ENCODE measurements at regions not wholly inside any gene's neighbourhood (a gene's known extent, or its start where the extent isn't known, plus 50 kb on each side); places are given as distances from the start of the nearest gene placed in this dataset.

DNA sequence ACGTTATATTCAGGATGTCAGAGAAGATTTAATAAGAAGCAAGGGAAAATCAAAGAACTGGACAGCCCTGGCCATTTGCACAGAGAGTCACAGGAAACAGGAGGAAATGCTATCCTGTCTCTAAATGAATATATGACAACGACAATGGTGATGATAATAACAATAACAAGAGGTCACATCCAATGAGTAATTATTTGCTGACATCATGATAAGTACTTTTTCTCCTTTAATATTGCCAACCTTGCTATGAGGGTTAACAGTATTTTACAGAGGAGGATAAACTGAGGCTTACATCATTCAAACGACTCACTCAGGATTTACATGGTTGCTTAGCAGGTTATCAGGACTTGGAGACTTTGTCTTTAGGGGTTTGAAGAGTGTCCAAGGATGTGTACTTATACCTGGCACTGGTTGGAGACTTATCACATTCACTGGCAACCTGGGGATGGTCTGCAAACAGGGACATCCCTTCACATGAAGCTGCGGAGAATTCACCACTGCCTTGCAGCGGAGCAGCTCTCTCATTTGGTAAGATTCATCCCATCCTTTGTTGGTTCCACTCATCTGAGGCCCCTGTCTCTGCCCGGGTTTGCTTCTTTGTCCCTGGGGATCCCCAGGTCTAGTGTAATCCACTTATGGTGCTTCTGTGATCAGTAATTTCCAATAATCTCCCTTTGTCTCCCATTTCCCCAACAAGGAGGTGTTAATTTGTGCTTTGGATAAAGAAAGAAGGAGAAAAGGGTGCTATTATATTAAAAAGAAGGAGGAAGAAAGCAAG lies 637.8 kb downstream of the BCL11B start:
- DNase-seq (ENCODE audit: low read depth in 6 of 9, low spot score in 9 of 9) = no peak
- Histone ChIP-seq H3K27me3 (ENCODE audit: control insufficient read depth in 2 of 2, insufficient read depth in 1 of 2, low read length in 1 of 2) (no peaks in the 10 kb centered on the region), H3K4me3 (ENCODE audit: low read length in 2 of 2) (no peak overlapping the region), H3K9me3 (ENCODE audit: control insufficient read depth in 2 of 2, insufficient read depth in 1 of 2, low read length in 1 of 2) (no peaks in the 10 kb centered on the region), H3K27ac (ENCODE audit: low read depth in 1 of 2, low read length in 1 of 2) (no peak overlapping the region), H3K4me1 (ENCODE audit: control insufficient read depth in 2 of 2, insufficient read depth in 2 of 2, low read length in 2 of 2) (no peaks in the 10 kb centered on the region), H3K36me3 (ENCODE audit: control insufficient read depth in 2 of 2, insufficient read depth in 2 of 2, low read length in 1 of 2) (no peaks in the 10 kb centered on the region)
- WGBS = 84% methylated on average over 6 of the region's 6 CpGs

DNA sequence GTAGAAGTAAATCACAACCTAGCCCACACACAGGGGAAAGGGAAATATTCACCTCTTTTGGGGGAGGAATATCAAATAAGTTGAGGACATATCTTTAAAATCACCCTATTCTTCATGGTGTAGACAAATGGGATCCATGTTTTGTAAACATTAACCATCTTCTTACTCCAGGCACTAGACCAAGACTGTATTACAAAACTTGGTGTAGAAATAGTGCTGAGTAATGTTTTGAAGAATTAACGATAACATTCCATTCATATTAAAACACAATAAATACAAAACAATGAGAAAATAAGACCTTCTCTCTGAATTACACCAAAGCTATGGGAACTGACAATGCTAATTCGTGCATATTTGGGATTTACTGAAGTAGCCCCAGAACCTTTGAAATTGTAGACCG lies 633.6 kb downstream of the BCL11B start:
- DNase-seq (ENCODE audit: low read depth in 6 of 9, low spot score in 9 of 9) = no peak
- H3K9me3 ChIP-seq (ENCODE audit: control insufficient read depth in 2 of 2, insufficient read depth in 1 of 2, low read length in 1 of 2) = no peaks in the 10 kb centered on the region
- WGBS = 95% methylated on average over 3 of the region's 3 CpGs

DNA sequence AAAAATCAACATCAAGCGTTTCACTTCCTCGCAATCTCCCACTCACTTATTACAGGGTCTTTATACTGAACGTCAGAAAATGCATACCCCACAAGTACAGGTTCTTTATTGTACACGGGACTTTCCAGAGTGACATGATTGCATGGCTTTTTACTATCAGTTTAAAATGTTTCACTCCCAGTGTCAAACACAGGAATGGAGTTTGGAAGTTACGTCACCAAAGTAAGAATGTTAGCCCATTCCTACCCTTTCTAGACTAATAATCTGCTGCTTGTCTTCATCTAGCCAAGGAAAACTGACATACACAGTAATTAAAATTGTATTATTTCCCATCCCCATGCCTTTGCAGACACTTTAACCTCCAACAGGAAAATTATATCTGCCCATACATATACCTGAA lies 624.2 kb downstream of the BCL11B start:
- Histone ChIP-seq H3K27me3 (ENCODE audit: control insufficient read depth in 2 of 2, insufficient read depth in 1 of 2, low read length in 1 of 2) (no peaks in the 10 kb centered on the region), H3K4me3 (ENCODE audit: low read length in 2 of 2) (no peak overlapping the region), H3K36me3 (ENCODE audit: control insufficient read depth in 2 of 2, insufficient read depth in 2 of 2, low read length in 1 of 2) (no peaks in the 10 kb centered on the region), H3K9me3 (ENCODE audit: control insufficient read depth in 2 of 2, insufficient read depth in 1 of 2, low read length in 1 of 2) (no peaks in the 10 kb centered on the region), H3K4me1 (ENCODE audit: control insufficient read depth in 2 of 2, insufficient read depth in 2 of 2, low read length in 2 of 2) (no peaks in the 10 kb centered on the region), H3K27ac (ENCODE audit: low read depth in 1 of 2, low read length in 1 of 2) (no peak overlapping the region)
- 97% methylated on average over 5 of the region's 5 CpGs for WGBS
- DNase-seq (ENCODE audit: low read depth in 6 of 9, low spot score in 9 of 9) = no peak

More for the DNA sequence above, 633.6 kb downstream of the BCL11B start:
- Histone ChIP-seq H3K36me3 (ENCODE audit: control insufficient read depth in 2 of 2, insufficient read depth in 2 of 2, low read length in 1 of 2) (no peaks in the 10 kb centered on the region), H3K4me3 (ENCODE audit: low read length in 2 of 2) (no peak overlapping the region), H3K27me3 (ENCODE audit: control insufficient read depth in 2 of 2, insufficient read depth in 1 of 2, low read length in 1 of 2) (no peaks in the 10 kb centered on the region), H3K27ac (ENCODE audit: low read depth in 1 of 2, low read length in 1 of 2) (no peak overlapping the region), H3K4me1 (ENCODE audit: control insufficient read depth in 2 of 2, insufficient read depth in 2 of 2, low read length in 2 of 2) (no peaks in the 10 kb centered on the region)

DNA sequence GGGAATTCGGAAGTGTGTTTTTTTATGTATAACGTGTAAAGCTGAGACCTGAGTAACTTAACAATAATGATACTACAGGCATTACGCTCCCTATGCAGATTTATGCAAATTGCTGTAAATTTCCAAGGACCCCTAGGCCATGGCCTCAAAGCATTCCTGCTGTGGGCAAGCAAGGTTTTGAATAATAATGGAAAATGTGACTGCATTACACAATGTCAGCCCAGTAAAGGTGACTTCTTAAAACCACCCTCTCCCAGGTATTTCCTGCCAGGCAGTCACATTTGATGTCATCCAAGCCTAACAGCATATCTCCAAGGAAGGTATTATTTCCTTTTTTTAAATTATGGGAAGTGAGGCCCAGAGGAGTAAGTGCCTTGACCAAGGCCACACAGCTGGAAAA lies 621.0 kb downstream of the BCL11B start:
- Histone ChIP-seq H3K36me3 (ENCODE audit: control insufficient read depth in 2 of 2, insufficient read depth in 2 of 2, low read length in 1 of 2) (no peaks in the 10 kb centered on the region), H3K27ac (ENCODE audit: low read depth in 1 of 2, low read length in 1 of 2) (no peak overlapping the region), H3K4me3 (ENCODE audit: low read length in 2 of 2) (no peak overlapping the region), H3K9me3 (ENCODE audit: control insufficient read depth in 2 of 2, insufficient read depth in 1 of 2, low read length in 1 of 2) (peaks cover 0 to 9% of the 10 kb centered on the region in 2 donors), H3K27me3 (ENCODE audit: control insufficient read depth in 2 of 2, insufficient read depth in 1 of 2, low read length in 1 of 2) (no peaks in the 10 kb centered on the region), H3K4me1 (ENCODE audit: control insufficient read depth in 2 of 2, insufficient read depth in 2 of 2, low read length in 2 of 2) (no peaks in the 10 kb centered on the region)
- no peak for DNase-seq (ENCODE audit: low read depth in 6 of 9, low spot score in 9 of 9)
- 98% methylated on average over 3 of the region's 3 CpGs for WGBS

DNA sequence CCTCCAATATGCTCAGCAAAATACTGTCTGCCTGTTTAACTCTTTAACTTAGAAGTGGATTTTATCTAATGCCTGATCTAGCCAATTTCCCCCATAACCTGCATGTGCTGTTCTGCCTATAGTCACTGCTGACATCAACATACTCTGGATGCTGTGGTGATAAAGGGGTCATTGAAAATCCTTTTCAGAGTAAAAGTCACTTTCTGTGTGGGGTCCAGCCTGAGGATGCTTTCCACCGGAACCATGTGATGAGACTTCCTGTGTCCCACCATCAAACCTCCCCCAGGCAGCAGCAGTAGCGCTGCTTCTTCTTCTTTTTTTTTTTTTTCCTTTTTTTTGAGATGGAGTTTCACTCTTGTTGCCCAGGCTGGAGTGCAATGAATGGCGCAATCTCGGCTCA lies 607.0 kb downstream of the BCL11B start:
- Histone ChIP-seq H3K4me3 (ENCODE audit: low read length in 2 of 2) (no peak overlapping the region), H3K36me3 (ENCODE audit: control insufficient read depth in 2 of 2, insufficient read depth in 2 of 2, low read length in 1 of 2) (no peaks in the 10 kb centered on the region), H3K27ac (ENCODE audit: low read depth in 1 of 2, low read length in 1 of 2) (peak overlapping the region in 1 of 2 donors; percentile 77), H3K9me3 (ENCODE audit: control insufficient read depth in 2 of 2, insufficient read depth in 1 of 2, low read length in 1 of 2) (no peaks in the 10 kb centered on the region), H3K27me3 (ENCODE audit: control insufficient read depth in 2 of 2, insufficient read depth in 1 of 2, low read length in 1 of 2) (no peaks in the 10 kb centered on the region), H3K4me1 (ENCODE audit: control insufficient read depth in 2 of 2, insufficient read depth in 2 of 2, low read length in 2 of 2) (peaks cover 0 to 10% of the 10 kb centered on the region in 2 donors)
- DNase-seq (ENCODE audit: low read depth in 6 of 9, low spot score in 9 of 9) = peak in 8 of 9 donors; percentile 21 to 78 (median 37)
- 77% methylated on average over 4 of the region's 4 CpGs for WGBS

DNA sequence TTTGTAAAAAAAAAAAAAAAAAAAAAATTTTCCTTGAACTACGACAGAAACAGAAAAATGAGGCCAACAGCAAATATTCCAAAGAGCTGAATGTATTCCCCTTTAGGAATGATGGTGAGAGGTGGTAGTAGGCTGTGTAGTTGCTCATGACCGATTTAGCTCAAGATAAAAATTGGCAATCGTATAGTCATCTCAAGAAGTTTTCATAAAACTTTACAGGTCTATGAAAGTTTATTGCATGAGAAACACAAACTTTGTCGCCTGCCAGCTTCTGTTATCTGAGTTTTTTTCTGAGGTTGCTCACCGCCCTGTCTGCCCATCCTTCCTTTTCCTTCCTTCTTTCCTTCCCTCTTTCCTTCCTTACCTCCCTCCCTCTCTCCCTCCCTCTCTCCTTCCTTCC lies 605.5 kb downstream of the BCL11B start:
- DNase-seq (ENCODE audit: low read depth in 6 of 9, low spot score in 9 of 9) = no peak
- peaks cover 0 to 10% of the 10 kb centered on the region in 2 donors for H3K4me1 ChIP-seq (ENCODE audit: control insufficient read depth in 2 of 2, insufficient read depth in 2 of 2, low read length in 2 of 2)
- 95% methylated on average over 5 of the region's 5 CpGs for WGBS

DNA sequence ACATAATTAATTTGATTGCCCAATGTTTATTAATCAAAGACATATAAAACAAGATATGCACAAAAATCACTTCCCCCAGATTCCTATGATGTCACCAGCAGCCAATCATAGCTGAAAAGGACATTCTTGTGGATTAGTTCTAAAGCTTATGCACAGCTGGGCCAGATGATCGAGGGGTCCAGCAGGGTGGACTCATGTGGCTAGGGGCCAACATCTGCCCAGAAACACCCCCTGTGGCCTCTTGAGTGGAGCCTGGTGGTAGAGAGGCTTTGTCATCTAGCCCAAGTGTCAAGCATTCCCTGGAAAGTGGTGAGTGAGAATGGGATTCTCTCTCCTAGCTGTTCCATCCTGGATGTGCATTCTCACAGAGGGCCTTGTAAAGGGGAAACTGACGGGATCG lies 590.0 kb downstream of the BCL11B start:
- H3K4me3 ChIP-seq (ENCODE audit: low read length in 2 of 2) = no peak overlapping the region
- 96% methylated on average over 3 of the region's 3 CpGs for WGBS
- H3K36me3 ChIP-seq (ENCODE audit: control insufficient read depth in 2 of 2, insufficient read depth in 2 of 2, low read length in 1 of 2) = no peaks in the 10 kb centered on the region
- no peaks in the 10 kb centered on the region for H3K27me3 ChIP-seq (ENCODE audit: control insufficient read depth in 2 of 2, insufficient read depth in 1 of 2, low read length in 1 of 2)
- DNase-seq (ENCODE audit: low read depth in 6 of 9, low spot score in 9 of 9) = no peak
- peaks cover 0 to 3% of the 10 kb centered on the region in 2 donors for H3K9me3 ChIP-seq (ENCODE audit: control insufficient read depth in 2 of 2, insufficient read depth in 1 of 2, low read length in 1 of 2)
- no peak overlapping the region for H3K27ac ChIP-seq (ENCODE audit: low read depth in 1 of 2, low read length in 1 of 2)
- H3K4me1 ChIP-seq (ENCODE audit: control insufficient read depth in 2 of 2, insufficient read depth in 2 of 2, low read length in 2 of 2) = no peaks in the 10 kb centered on the region

More for the DNA sequence above, 605.5 kb downstream of the BCL11B start:
- H3K9me3 ChIP-seq (ENCODE audit: control insufficient read depth in 2 of 2, insufficient read depth in 1 of 2, low read length in 1 of 2) = no peaks in the 10 kb centered on the region
- H3K4me3 ChIP-seq (ENCODE audit: low read length in 2 of 2) = no peak overlapping the region
- no peaks in the 10 kb centered on the region for H3K27me3 ChIP-seq (ENCODE audit: control insufficient read depth in 2 of 2, insufficient read depth in 1 of 2, low read length in 1 of 2)
- no peaks in the 10 kb centered on the region for H3K36me3 ChIP-seq (ENCODE audit: control insufficient read depth in 2 of 2, insufficient read depth in 2 of 2, low read length in 1 of 2)
- no peak overlapping the region for H3K27ac ChIP-seq (ENCODE audit: low read depth in 1 of 2, low read length in 1 of 2)

DNA sequence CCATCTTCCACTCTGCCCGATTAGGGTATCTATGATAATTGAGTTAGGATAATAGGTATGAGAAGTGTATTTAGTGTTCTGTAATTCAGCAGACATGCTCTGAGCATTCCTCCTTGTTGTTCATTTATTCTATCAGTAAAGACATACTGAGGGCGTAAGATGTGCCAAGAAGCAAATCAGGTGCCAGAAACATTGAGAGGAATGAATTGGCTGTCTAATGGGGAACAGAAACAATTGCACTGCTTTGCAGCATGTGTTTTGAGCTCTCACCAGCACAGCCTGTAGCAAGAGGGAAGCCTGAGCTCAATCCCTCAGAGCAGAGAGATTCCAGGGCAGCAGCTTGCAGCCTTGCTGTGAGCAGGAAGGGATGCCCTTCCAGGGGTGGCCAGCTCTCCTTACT lies 589.3 kb downstream of the BCL11B start:
- Histone ChIP-seq H3K4me3 (ENCODE audit: low read length in 2 of 2) (no peak overlapping the region), H3K9me3 (ENCODE audit: control insufficient read depth in 2 of 2, insufficient read depth in 1 of 2, low read length in 1 of 2) (peaks cover 0 to 6% of the 10 kb centered on the region in 2 donors), H3K4me1 (ENCODE audit: control insufficient read depth in 2 of 2, insufficient read depth in 2 of 2, low read length in 2 of 2) (no peaks in the 10 kb centered on the region), H3K27me3 (ENCODE audit: control insufficient read depth in 2 of 2, insufficient read depth in 1 of 2, low read length in 1 of 2) (no peaks in the 10 kb centered on the region), H3K36me3 (ENCODE audit: control insufficient read depth in 2 of 2, insufficient read depth in 2 of 2, low read length in 1 of 2) (no peaks in the 10 kb centered on the region), H3K27ac (ENCODE audit: low read depth in 1 of 2, low read length in 1 of 2) (no peak overlapping the region)
- 98% methylated on average over 2 of the region's 2 CpGs for WGBS
- DNase-seq (ENCODE audit: low read depth in 6 of 9, low spot score in 9 of 9) = no peak

DNA sequence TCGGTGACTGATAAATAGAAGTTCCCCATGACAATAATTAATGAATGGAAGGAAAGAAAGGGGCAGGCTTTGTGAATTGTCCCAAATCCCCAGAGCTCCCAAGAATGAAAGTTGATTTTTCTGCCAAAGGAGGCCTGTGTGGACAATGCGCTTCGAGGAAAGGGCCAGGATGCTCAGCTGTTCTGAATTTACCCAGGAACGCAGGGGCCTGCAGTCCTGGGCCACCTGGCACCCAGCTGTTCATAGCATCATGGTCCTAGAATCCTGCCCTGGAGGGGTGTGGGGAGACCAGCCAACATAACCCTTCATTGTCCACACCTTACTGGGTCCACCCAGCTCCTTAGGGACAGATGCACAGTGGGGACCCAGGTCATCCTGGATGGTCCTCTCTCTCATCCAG lies 587.5 kb downstream of the BCL11B start:
- Histone ChIP-seq H3K27ac (ENCODE audit: low read depth in 1 of 2, low read length in 1 of 2) (no peak overlapping the region), H3K4me1 (ENCODE audit: control insufficient read depth in 2 of 2, insufficient read depth in 2 of 2, low read length in 2 of 2) (peaks cover under 1 to 4% of the 10 kb centered on the region in 2 donors), H3K36me3 (ENCODE audit: control insufficient read depth in 2 of 2, insufficient read depth in 2 of 2, low read length in 1 of 2) (no peaks in the 10 kb centered on the region), H3K9me3 (ENCODE audit: control insufficient read depth in 2 of 2, insufficient read depth in 1 of 2, low read length in 1 of 2) (peaks cover 0 to 9% of the 10 kb centered on the region in 2 donors), H3K27me3 (ENCODE audit: control insufficient read depth in 2 of 2, insufficient read depth in 1 of 2, low read length in 1 of 2) (no peaks in the 10 kb centered on the region), H3K4me3 (ENCODE audit: low read length in 2 of 2) (no peak overlapping the region)
- 97% methylated on average over 4 of the region's 4 CpGs for WGBS
- no peak for DNase-seq (ENCODE audit: low read depth in 6 of 9, low spot score in 9 of 9)
